ENCODE measurements at regions not wholly inside any gene's neighbourhood (a gene's known extent, or its start where the extent isn't known, plus 50 kb on each side); places are given as distances from the start of the nearest gene placed in this dataset.

- intact Hi-C loops (cut with DNase I) = loop anchor here in 1 of 2 donors (10.0 kb wide), 1 partner anchor 747 kb away; no protein-coding TSS in a partner anchor
- DNase-seq (peak in 1 of 4 donors; percentile 30), ATAC-seq (peak; percentile 59)
- H3K27ac ChIP-seq = no peak overlapping the region
- no peaks in the 10 kb centered on the region for H3K27me3 ChIP-seq
- TF ChIP-seq CTCF (IDR thresholded peaks at IDR 0.05) = peak in 1 of 2 donors; percentile 41
- no peaks in the 10 kb centered on the region for H3K4me1 ChIP-seq
- no peaks in the 10 kb centered on the region for H3K9me3 ChIP-seq
- no peak overlapping the region for H3K4me3 ChIP-seq
- H3K36me3 ChIP-seq = peaks cover 0 to 88% of the 10 kb centered on the region in 2 donors
Observed at GRCh38 chr14:95431199-95432143, 85.0 kb downstream of the SYNE3 start.

GRCh38 chr14:95428557-95428956, 87.9 kb downstream of the SYNE3 start:
- no peak overlapping the region for H3K27ac ChIP-seq
- DNase-seq = no peak
- ATAC-seq = no peak
- intact Hi-C loops (cut with DNase I) = no loop called here
- no peaks in the 10 kb centered on the region for H3K27me3 ChIP-seq
- H3K36me3 ChIP-seq = peaks cover 0 to 64% of the 10 kb centered on the region in 2 donors
- no peak for TF ChIP-seq CTCF (IDR thresholded peaks at IDR 0.05)
- no peaks in the 10 kb centered on the region for H3K4me1 ChIP-seq
- no peaks in the 10 kb centered on the region for H3K9me3 ChIP-seq
- no peak overlapping the region for H3K4me3 ChIP-seq

- Histone ChIP-seq H3K36me3 (peaks cover 0 to 60% of the 10 kb centered on the region in 2 donors), H3K4me3 (no peak overlapping the region), H3K27me3 (no peaks in the 10 kb centered on the region), H3K4me1 (no peaks in the 10 kb centered on the region), H3K9me3 (no peaks in the 10 kb centered on the region), H3K27ac (no peak overlapping the region)
- DNase-seq = no peak
- TF ChIP-seq CTCF (IDR thresholded peaks at IDR 0.05) = no peak
- no peak for ATAC-seq
- intact Hi-C loops (cut with DNase I) = no loop called here
Observed at GRCh38 chr14:95426116-95426475, 90.4 kb downstream of the SYNE3 start.

GRCh38 chr14:95425369-95426115, 90.9 kb downstream of the SYNE3 start:
- no peak for DNase-seq
- Histone ChIP-seq H3K4me3 (no peak overlapping the region), H3K27me3 (no peaks in the 10 kb centered on the region), H3K36me3 (peaks cover 0 to 60% of the 10 kb centered on the region in 2 donors), H3K9me3 (no peaks in the 10 kb centered on the region), H3K4me1 (no peaks in the 10 kb centered on the region), H3K27ac (no peak overlapping the region)
- intact Hi-C loops (cut with DNase I) = no loop called here
- ATAC-seq = no peak
- TF ChIP-seq CTCF (IDR thresholded peaks at IDR 0.05) = no peak

- H3K27ac ChIP-seq = no peak overlapping the region
- no peaks in the 10 kb centered on the region for H3K9me3 ChIP-seq
- H3K36me3 ChIP-seq = peaks cover 0 to 60% of the 10 kb centered on the region in 2 donors
- peak in 2 of 4 donors; percentile 38 to 61 for DNase-seq
- H3K4me3 ChIP-seq = no peak overlapping the region
- no peak for TF ChIP-seq CTCF (IDR thresholded peaks at IDR 0.05)
- no peaks in the 10 kb centered on the region for H3K27me3 ChIP-seq
- ATAC-seq = peak; percentile 25
- H3K4me1 ChIP-seq = no peaks in the 10 kb centered on the region
- intact Hi-C loops (cut with DNase I) = no loop called here
Observed at GRCh38 chr14:95424529-95424928, 91.9 kb downstream of the SYNE3 start.
